ENCODE measurements at regions not wholly inside any gene's neighbourhood (a gene's known extent, or its start where the extent isn't known, plus 50 kb on each side); places are given as distances from the start of the nearest gene placed in this dataset.
"Not testable (repeated sequence)": the region's sequence is repeated elsewhere in the genome, so short reads cannot be mapped to it uniquely, and the experiment has no call there.

- no peaks in the 10 kb centered on the region for H3K9me2 ChIP-seq (replicated peaks; ENCODE audit: control insufficient read depth, low read length)
- H3K9me3 ChIP-seq (ENCODE audit: control insufficient read depth, insufficient read depth, low read length) = no peaks in the 10 kb centered on the region
- no peak overlapping the region for H3K4me2 ChIP-seq (ENCODE audit: low read length)
These were observed 698.6 kb downstream of the LTN1 start for GRCh38 chr21:28294051-28294450.

GRCh38 chr21:28283641-28284490, 708.8 kb downstream of the LTN1 start:
- no peak overlapping the region for H3K4me3 ChIP-seq (ENCODE audit: low read length)
- TF ChIP-seq, protein P1, sequence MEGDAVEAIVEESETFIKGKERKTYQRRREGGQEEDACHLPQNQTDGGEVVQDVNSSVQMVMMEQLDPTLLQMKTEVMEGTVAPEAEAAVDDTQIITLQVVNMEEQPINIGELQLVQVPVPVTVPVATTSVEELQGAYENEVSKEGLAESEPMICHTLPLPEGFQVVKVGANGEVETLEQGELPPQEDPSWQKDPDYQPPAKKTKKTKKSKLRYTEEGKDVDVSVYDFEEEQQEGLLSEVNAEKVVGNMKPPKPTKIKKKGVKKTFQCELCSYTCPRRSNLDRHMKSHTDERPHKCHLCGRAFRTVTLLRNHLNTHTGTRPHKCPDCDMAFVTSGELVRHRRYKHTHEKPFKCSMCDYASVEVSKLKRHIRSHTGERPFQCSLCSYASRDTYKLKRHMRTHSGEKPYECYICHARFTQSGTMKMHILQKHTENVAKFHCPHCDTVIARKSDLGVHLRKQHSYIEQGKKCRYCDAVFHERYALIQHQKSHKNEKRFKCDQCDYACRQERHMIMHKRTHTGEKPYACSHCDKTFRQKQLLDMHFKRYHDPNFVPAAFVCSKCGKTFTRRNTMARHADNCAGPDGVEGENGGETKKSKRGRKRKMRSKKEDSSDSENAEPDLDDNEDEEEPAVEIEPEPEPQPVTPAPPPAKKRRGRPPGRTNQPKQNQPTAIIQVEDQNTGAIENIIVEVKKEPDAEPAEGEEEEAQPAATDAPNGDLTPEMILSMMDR (IDR thresholded peaks at IDR 0.05; ENCODE audit: low read depth, low read length, poor library complexity, severe bottlenecking) = no peak
- TF ChIP-seq EZH2phosphoT487 (IDR thresholded peaks at IDR 0.05; ENCODE audit: borderline replicate concordance, low read length) = no peak
- H3K79me2 ChIP-seq (ENCODE audit: control insufficient read depth, low read length) = no peaks in the 10 kb centered on the region
- no peaks in the 10 kb centered on the region for H3K36me3 ChIP-seq (ENCODE audit: control insufficient read depth, low read length)
- no peak overlapping the region for H3K27ac ChIP-seq (ENCODE audit: low read depth, low read length)
- no peaks in the 10 kb centered on the region for H3K4me1 ChIP-seq (ENCODE audit: control insufficient read depth, low read length)
- no peak overlapping the region for H3K4me2 ChIP-seq (ENCODE audit: low read length)
- no peaks in the 10 kb centered on the region for H3F3A ChIP-seq (ENCODE audit: control insufficient read depth, insufficient read depth)
- no peaks in the 10 kb centered on the region for H3K9me2 ChIP-seq (replicated peaks; ENCODE audit: control insufficient read depth, low read length)
- H3K9me3 ChIP-seq (ENCODE audit: control insufficient read depth, insufficient read depth, low read length) = no peaks in the 10 kb centered on the region
- H4K20me1 ChIP-seq (ENCODE audit: control insufficient read depth, insufficient read depth, low read depth, low read length) = no peaks in the 10 kb centered on the region
- no peaks in the 10 kb centered on the region for H3K27me3 ChIP-seq (ENCODE audit: control insufficient read depth, low read length)

More at GRCh38 chr21:28294051-28294450, 698.6 kb downstream of the LTN1 start:
- H3K79me2 ChIP-seq (ENCODE audit: control insufficient read depth, low read length) = no peaks in the 10 kb centered on the region
- no peaks in the 10 kb centered on the region for H3K27me3 ChIP-seq (ENCODE audit: control insufficient read depth, low read length)
- no peaks in the 10 kb centered on the region for H4K20me1 ChIP-seq (ENCODE audit: control insufficient read depth, insufficient read depth, low read depth, low read length)
- H3K27ac ChIP-seq (ENCODE audit: low read depth, low read length) = no peak overlapping the region
- no peak for TF ChIP-seq EZH2phosphoT487 (IDR thresholded peaks at IDR 0.05; ENCODE audit: borderline replicate concordance, low read length)
- no peaks in the 10 kb centered on the region for H3F3A ChIP-seq (ENCODE audit: control insufficient read depth, insufficient read depth)
- no peaks in the 10 kb centered on the region for H3K36me3 ChIP-seq (ENCODE audit: control insufficient read depth, low read length)
- no peaks in the 10 kb centered on the region for H3K4me1 ChIP-seq (ENCODE audit: control insufficient read depth, low read length)
- H3K4me3 ChIP-seq (ENCODE audit: low read length) = no peak overlapping the region

DNA sequence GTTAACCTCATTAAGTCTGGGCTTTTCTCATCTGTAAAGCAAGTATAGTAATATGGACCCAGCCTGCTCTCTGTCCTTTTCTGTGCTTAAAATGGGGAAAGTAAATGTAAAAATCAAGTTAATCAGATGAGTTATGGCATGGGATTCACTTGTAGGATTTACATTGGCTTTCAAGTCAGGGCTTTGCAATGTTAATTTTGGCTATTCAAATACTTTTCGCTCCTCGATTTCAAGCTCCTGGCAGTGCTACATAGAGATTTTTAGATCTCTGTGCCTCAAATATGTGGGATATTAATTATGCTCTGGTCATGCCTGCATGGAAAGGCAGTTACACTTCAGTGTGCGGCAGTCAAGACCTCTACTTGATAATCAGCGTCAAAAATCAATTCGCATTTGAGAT, 709.8 kb downstream of the LTN1 start:
- H3F3A ChIP-seq (ENCODE audit: control insufficient read depth, insufficient read depth) = no peaks in the 10 kb centered on the region
- H3K79me2 ChIP-seq (ENCODE audit: control insufficient read depth, low read length) = no peaks in the 10 kb centered on the region
- H3K4me2 ChIP-seq (ENCODE audit: low read length) = no peak overlapping the region
- H3K4me3 ChIP-seq (ENCODE audit: low read length) = no peak overlapping the region
- no peaks in the 10 kb centered on the region for H3K9me2 ChIP-seq (replicated peaks; ENCODE audit: control insufficient read depth, low read length)
- no peaks in the 10 kb centered on the region for H3K36me3 ChIP-seq (ENCODE audit: control insufficient read depth, low read length)
- no peak overlapping the region for H3K27ac ChIP-seq (ENCODE audit: low read depth, low read length)
- no peaks in the 10 kb centered on the region for H3K27me3 ChIP-seq (ENCODE audit: control insufficient read depth, low read length)
- H4K20me1 ChIP-seq (ENCODE audit: control insufficient read depth, insufficient read depth, low read depth, low read length) = no peaks in the 10 kb centered on the region
- H3K9me3 ChIP-seq (ENCODE audit: control insufficient read depth, insufficient read depth, low read length) = no peaks in the 10 kb centered on the region
- no peaks in the 10 kb centered on the region for H3K4me1 ChIP-seq (ENCODE audit: control insufficient read depth, low read length)
- TF ChIP-seq, protein P1 (IDR thresholded peaks at IDR 0.05; ENCODE audit: low read depth, low read length, poor library complexity, severe bottlenecking) = no peak
- TF ChIP-seq EZH2phosphoT487 (IDR thresholded peaks at IDR 0.05; ENCODE audit: borderline replicate concordance, low read length) = no peak

GRCh38 chr21:28281357-28281756, 711.3 kb downstream of the LTN1 start:
- not testable (repeated sequence) for H3K79me2 ChIP-seq (ENCODE audit: control insufficient read depth, low read length); H3K27ac ChIP-seq (ENCODE audit: low read depth, low read length); H3K4me3 ChIP-seq (ENCODE audit: low read length); H3K9me3 ChIP-seq (ENCODE audit: control insufficient read depth, insufficient read depth, low read length); H4K20me1 ChIP-seq (ENCODE audit: control insufficient read depth, insufficient read depth, low read depth, low read length); H3F3A ChIP-seq (ENCODE audit: control insufficient read depth, insufficient read depth); H3K4me2 ChIP-seq (ENCODE audit: low read length); H3K36me3 ChIP-seq (ENCODE audit: control insufficient read depth, low read length); H3K27me3 ChIP-seq (ENCODE audit: control insufficient read depth, low read length); H3K9me2 ChIP-seq (replicated peaks; ENCODE audit: control insufficient read depth, low read length); H3K4me1 ChIP-seq (ENCODE audit: control insufficient read depth, low read length)
